HEK293 (cell line): ENCODE measurements at regions not wholly inside any gene's neighbourhood (a gene's known extent, or its start where the extent isn't known, plus 50 kb on each side); places are given as distances from the start of the nearest gene placed in this dataset.

Experiments used
- PRDM1 ChIP-seq: fragments of 450-650 bp; formaldehyde crosslinking; IDR thresholded peaks from 2 replicates; pipeline ENCODE4; 2016; ENCODE audit warnings: missing biosample characterization, missing genetic modification characterization
- SP2 ChIP-seq: fragments of 450-650 bp; formaldehyde crosslinking; IDR thresholded peaks from 2 replicates; pipeline ENCODE4 v1.5.1; 2016; ENCODE audit warnings: missing biosample characterization, missing genetic modification characterization
- ZFHX2 ChIP-seq: fragments of 450-650 bp; formaldehyde crosslinking; conservative IDR thresholded peaks from 2 replicates; pipeline ENCODE4 v1.5.1; 2016; ENCODE audit warnings: missing biosample characterization, missing genetic modification characterization
- ZNF416 ChIP-seq: fragments of 450-650 bp; formaldehyde crosslinking; IDR thresholded peaks from 2 replicates; pipeline ENCODE4 v1.5.1; 2016; ENCODE audit warnings: missing biosample characterization, missing genetic modification characterization
- ZNF513 ChIP-seq: fragments of 450-650 bp; IDR thresholded peaks from 2 replicates; pipeline ENCODE4 v1.5.1; 2018; ENCODE audit warnings: missing biosample characterization, missing genetic modification characterization
- ZNF521 ChIP-seq: fragments of 450-650 bp; formaldehyde crosslinking; IDR thresholded peaks from 2 replicates; pipeline ENCODE4 v1.5.1; 2017; ENCODE audit warnings: missing biosample characterization, mild to moderate bottlenecking, missing genetic modification characterization
- ZSCAN30 ChIP-seq: fragments of 450-650 bp; IDR thresholded peaks from 2 replicates; pipeline ENCODE4 v1.5.1; 2018; ENCODE audit warnings: missing biosample characterization, mild to moderate bottlenecking, missing genetic modification characterization, moderate library complexity
- TF ChIP-seq, protein P1 (sequence below): fragments of 450-650 bp; formaldehyde crosslinking; IDR thresholded peaks from 2 replicates; pipeline ENCODE4 v1.5.1; 2016; ENCODE audit warnings: missing biosample characterization, missing genetic modification characterization

DNA sequence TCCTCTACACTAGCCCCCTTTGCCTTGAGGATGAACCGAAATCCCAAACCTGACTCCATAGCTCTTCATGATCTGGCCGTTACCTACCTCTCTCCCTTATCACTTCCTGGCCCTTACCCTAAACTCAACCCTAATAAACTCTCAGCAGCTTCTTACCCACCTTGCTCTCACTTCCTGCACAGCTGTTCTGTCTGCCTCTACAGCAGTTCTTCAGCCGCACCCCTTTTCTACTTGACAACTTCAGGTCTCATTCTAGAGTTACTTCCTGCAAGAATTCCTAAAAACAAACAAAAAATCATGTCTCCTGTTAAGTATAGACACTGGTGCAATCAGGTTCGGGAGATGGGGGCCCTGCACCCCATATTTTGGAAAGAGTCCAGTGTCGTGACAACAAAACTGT, 239.9 kb upstream of the CELF2 start:
- TF ChIP-seq ZNF521 (tag by site-specific recombination) (no peak), ZNF416 (no peak), ZSCAN30 (tag by site-specific recombination) (no peak), PRDM1 (no peak), SP2 (tag by site-specific recombination) (no peak), ZFHX2 (tag by site-specific recombination) (no peak), ZNF513 (tag by site-specific recombination) (no peak)
- TF ChIP-seq, protein P1, sequence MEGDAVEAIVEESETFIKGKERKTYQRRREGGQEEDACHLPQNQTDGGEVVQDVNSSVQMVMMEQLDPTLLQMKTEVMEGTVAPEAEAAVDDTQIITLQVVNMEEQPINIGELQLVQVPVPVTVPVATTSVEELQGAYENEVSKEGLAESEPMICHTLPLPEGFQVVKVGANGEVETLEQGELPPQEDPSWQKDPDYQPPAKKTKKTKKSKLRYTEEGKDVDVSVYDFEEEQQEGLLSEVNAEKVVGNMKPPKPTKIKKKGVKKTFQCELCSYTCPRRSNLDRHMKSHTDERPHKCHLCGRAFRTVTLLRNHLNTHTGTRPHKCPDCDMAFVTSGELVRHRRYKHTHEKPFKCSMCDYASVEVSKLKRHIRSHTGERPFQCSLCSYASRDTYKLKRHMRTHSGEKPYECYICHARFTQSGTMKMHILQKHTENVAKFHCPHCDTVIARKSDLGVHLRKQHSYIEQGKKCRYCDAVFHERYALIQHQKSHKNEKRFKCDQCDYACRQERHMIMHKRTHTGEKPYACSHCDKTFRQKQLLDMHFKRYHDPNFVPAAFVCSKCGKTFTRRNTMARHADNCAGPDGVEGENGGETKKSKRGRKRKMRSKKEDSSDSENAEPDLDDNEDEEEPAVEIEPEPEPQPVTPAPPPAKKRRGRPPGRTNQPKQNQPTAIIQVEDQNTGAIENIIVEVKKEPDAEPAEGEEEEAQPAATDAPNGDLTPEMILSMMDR: no peak
